GM21423 (cell line): ENCODE measurements at regions not wholly inside any gene's neighbourhood (a gene's known extent, or its start where the extent isn't known, plus 50 kb on each side); places are given as distances from the start of the nearest gene placed in this dataset.

Experiments
- ATAC-seq: cut with Tn5 transposase; IDR thresholded peaks from one replicate; pipeline ENCODE4 v1.9.1; 2021; ENCODE audit warnings: mild to moderate bottlenecking, moderate library complexity; ENCODE audit not compliant: unreplicated experiment

- no peak for ATAC-seq
These were observed 674.0 kb downstream of the OTOL1 start for GRCh38 chr3:162170581-162170980.

- no peak for ATAC-seq
These were observed 675.4 kb downstream of the OTOL1 start for GRCh38 chr3:162171970-162172369.

- no peak for ATAC-seq
These were observed 678.5 kb downstream of the OTOL1 start for GRCh38 chr3:162175145-162175544.

DNA sequence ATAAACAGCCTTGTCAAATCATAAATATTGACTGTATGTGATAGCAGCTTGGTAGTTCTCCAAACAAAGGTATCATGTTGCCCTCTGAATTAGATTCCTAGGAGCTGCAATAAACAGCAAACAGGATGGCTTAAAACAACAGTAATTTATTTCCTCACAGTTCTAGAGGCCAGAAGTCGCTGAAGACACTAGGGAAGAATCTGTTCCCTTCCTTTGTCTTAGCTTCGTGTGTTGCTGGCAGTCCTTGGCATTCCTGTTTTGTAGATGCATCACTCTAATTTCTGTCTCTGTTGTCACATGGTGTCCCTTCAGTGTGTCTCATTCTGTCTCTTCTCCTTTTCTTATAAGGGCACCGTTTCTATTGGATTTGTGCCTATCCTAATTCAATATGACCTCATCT is 679.3 kb downstream of the OTOL1 start:
- no peak for ATAC-seq

DNA sequence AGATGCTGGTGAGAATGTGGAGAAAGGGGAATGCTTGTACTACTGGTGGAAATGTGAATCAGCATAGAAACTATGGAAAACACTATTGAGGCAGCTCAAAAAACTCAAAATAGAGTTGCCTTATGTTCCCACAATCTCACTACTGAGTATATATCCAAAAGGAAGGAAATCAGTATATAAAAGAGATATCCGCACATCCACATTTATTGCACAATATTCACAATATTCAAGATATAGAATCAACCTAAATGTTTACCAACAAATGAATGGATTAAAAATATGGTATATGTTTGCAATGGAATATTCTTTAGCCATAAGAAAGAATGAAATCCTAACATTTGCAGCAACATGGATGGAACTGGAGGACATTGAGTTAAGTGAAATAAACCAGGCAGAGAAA is 686.8 kb downstream of the OTOL1 start:
- no peak for ATAC-seq

DNA sequence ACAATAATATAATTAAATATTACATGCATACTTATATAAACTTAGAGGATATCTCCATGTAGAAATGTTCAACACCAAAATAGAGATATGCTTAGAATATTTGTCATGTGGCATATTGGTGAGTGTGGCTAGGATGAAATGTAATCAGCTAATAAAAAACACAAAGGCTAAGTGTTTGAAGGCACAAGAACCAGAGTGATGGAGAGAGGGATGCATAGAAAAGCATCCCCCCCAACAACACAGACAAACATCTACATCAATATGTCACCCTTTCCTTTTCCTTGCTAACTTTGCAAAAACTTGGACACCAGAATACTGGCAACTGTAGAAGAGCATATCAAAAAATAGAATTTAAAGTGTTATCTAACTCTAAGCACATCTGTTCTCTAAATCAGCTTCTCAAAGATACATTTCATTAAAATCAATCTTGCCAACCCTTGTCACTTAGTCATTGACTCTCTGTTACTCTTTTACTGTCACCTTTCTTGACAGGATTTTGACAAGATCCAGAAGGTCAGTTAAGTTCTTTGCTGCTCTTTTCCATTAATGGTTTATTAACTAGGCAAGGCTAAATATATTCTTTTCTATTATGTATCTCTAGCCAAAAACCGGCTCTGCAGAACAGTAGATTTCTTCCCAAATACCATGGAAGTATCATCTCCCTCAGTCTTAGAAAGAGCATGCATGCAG is 695.9 kb downstream of the OTOL1 start:
- no peak for ATAC-seq

DNA sequence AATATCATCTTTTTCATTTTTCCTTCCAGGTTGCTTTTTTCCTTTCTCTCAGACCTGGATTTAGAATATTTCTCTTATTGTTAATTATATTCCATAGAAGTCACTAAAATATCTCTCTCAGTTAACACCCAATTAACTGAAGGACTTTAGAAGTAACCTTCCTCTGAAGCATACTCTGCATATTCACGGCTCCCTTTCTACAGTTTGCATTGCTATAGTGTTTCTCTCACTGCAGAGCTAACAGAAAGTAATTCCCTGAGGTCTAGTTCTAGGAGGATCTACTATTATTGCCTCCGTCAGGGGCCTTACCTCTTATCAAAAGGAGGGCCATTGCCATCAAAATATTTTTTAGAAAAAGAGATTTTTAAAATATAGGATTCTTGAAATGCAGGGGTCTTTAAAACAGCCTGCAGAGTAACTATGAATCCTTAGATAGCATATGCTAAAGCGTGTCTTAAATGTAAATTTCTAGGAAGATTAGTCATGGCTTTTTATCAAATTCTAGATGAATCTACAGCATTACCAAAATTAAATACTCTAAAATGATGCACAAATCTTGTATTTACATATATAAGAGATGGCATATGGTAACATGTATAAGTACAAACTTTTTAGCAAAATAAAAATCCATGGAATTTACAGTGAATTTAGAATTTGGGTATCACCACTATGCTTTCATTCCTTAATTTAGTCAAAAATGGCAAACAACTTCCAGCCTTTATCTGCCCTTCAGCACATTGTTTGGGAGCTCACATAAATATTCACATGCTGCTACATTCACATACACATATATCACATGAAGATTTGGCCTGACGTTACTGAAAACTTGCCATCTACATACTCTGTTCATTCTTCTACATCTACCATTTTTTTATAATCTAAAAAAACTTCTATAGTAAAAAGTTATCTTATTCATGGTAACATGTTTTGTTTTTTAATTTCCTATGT is 696.8 kb downstream of the OTOL1 start:
- no peak for ATAC-seq

GRCh38 chr3:162195147-162195546 is 698.5 kb downstream of the OTOL1 start:
- no peak for ATAC-seq

DNA sequence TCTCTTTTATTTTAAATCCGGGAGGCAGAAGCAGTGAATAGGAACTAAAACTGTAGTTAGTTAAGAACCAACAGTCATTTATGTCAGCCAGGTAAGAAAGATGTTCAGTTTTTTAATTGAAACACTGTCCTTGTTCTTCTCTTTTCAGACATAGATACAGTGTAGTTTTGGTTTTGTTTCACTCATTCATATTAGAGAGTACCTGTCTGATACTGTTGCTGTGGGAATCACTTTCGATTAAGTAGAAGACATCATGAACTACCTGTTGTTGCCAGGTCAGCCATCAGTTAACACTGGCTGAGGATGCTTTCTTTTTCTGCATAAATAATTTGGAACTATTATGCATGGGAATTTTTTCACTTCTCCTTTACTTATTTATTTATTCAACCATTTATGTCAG is 700.4 kb downstream of the OTOL1 start:
- ATAC-seq, result no peak

DNA sequence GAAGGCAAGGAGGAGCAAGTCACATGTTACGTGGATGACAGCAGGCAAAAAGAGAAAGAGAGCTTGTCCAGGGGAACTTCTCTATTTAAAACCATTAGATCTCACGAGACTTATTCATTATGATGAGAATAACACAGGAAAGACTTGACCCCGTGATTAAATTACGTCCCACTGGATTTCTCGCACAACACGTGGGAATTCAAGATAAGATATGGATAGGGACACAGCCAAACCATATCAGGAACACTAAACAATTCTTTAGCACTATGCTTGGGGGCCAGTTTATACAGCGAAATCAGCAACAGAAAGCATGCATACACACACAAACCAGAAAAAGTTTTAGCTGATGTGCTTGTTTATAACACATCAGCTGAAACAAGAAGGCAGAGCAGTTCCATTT is 704.2 kb downstream of the OTOL1 start:
- no peak for ATAC-seq

GRCh38 chr3:162206648-162207047 is 710.0 kb downstream of the OTOL1 start:
- no peak for ATAC-seq

- no peak for ATAC-seq
These were observed 714.9 kb downstream of the OTOL1 start for GRCh38 chr3:162211470-162211869.

DNA sequence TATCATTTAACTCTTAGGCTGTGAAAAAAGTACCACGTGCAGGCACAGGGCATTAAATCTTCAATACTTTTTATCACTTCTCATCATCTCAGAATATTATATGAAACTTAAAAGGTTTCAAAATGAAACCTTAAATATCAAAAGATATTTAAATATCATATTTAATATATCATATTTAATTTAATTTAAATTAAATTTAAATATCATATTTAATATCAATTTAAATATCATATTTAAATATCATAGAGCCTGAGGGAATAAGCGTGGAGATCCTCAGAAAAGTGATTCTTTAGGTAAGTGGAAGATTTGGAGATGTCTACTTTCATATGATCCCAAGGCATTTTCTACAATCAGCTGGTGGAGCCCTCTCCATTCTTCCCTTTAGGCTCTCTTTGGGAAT is 716.6 kb downstream of the OTOL1 start:
- no peak for ATAC-seq

GRCh38 chr3:162213956-162214355 is 717.3 kb downstream of the OTOL1 start:
- no peak for ATAC-seq

DNA sequence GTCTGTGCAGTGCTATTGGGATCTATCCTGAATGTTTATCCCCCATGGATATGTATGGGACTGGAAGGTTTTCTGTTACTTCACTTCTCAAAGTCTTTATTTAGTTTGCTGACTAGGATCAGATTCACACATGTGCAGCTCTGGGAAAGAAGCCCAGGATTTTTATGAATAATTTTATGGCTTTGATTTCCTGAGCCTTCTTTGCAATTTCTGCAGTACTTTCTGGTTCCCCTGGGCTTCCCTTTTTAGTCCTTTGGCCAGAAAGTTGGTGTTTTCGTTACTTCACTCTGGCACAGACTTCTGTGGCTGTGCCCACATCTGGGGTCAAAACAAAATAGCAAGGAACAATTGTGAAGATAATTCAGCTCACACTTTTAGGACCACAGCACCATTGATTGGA is 721.0 kb downstream of the OTOL1 start:
- no peak for ATAC-seq

DNA sequence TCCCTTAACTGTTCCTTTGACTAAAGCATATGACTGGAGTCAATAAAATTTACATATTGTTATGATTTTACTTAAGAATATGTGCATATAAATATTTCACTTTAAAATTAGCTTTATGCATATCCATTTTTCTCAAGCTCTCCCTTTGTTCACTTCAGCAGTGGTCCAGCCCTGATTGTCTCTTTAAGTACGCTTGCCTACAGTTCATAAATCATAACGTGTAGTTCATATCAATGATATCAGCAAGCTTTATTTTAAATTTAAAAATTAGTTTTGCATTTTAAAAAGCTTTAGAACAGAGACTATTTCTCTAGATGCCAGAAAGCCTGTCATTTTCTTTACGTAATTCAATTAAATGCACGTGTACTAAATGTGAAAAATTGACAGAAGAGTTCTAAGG is 721.9 kb downstream of the OTOL1 start:
- ATAC-seq, result no peak

DNA sequence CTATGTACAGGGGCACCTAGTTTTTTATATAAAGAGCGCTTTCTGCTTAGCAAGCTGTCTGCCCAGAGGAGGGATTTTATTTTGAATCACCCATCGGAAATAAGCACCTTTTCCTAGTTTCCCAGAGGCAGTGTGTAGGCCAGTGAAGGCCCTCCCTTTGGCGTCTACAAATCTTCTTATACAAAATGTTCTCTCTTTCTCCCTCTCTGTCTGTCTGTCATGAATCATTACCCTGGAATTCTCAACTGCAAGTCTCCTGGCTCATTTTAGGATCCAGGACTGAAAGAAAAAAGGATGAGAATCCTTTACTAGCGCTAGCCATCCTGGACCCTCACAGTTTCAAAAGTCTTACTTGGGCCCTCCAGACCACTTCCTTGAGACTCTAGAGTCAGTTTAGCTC is 728.1 kb downstream of the OTOL1 start:
- ATAC-seq, result no peak

- no peak for ATAC-seq
These were observed 740.3 kb downstream of the OTOL1 start for GRCh38 chr3:162236949-162237348.

DNA sequence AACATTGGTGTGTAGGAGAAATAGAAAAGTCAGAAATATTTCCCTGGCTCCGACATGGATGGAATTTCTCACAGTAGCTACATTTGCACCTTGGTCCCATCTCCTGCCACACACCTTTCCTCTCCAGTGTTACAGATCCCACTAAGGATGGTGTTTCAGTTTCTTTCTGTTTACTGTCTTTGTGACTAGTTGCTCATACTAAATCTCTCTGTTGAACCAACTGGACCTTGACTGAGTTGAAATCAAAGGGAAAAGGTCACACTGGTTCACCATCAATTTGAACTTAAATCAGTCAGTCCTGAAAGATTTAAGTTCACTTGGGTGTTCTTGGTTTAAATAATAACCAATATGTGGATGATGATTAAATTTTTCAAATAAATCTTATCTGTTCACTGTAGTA is 754.2 kb downstream of the OTOL1 start:
- ATAC-seq, result no peak

DNA sequence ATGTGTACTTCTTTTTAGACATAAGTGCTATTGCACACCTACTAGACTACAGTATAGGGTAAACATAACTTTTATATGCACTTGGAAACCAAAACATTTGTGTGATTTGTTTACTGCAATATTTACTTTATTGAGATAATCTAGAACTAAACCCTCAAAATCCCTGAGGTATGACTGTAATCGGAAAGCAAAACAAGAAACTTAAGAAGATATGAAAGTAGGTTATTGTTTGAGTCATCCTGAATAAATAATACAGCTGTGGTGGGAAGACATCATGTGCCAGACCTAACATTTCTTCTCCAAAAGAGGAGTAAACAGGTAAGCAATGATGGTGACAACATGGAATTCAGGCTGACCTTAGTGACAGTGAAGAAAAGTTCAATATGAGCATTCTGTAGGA is 765.5 kb downstream of the OTOL1 start:
- ATAC-seq, result no peak

GRCh38 chr3:162263596-162263995 is 767.0 kb downstream of the OTOL1 start:
- no peak for ATAC-seq
